Limb (tissue), 2 donors: ENCODE measurements at regions not wholly inside any gene's neighbourhood (a gene's known extent, or its start where the extent isn't known, plus 50 kb on each side); places are given as distances from the start of the nearest gene placed in this dataset.
A peak's percentile ranks its signal among the peaks of the same experiment; 100 is the strongest.

ENCODE experiments used
- DNase-seq, 2 donors: peaks; one replicate each; pipeline ENCODE4 v3.0.0-alpha.2; 2016; ENCODE audit errors: extremely low spot score in 2 of 2

- no peak for DNase-seq
Observed at GRCh38 chr1:58312461-58312860, 234.1 kb downstream of the OMA1 start.

GRCh38 chr1:58310881-58311280 lies 235.6 kb downstream of the OMA1 start:
- DNase-seq = no peak

GRCh38 chr1:58310469-58310868 lies 236.1 kb downstream of the OMA1 start:
- no peak for DNase-seq

GRCh38 chr1:58308206-58308605 lies 238.3 kb downstream of the OMA1 start:
- DNase-seq = no peak

- DNase-seq = no peak
Observed at GRCh38 chr1:58307431-58307830, 239.1 kb downstream of the OMA1 start.

- no peak for DNase-seq
Observed at GRCh38 chr1:58305622-58306021, 240.9 kb downstream of the OMA1 start.

GRCh38 chr1:58304346-58304975 lies 242.1 kb downstream of the OMA1 start:
- DNase-seq = no peak

- no peak for DNase-seq
Observed at GRCh38 chr1:58303841-58304240, 242.7 kb downstream of the OMA1 start.

GRCh38 chr1:58293388-58293787 lies 253.1 kb downstream of the OMA1 start:
- DNase-seq = no peak

- DNase-seq = peak; percentile 40 to 73
Observed at GRCh38 chr1:58290685-58291372, 255.7 kb downstream of the OMA1 start.

- DNase-seq = no peak
Observed at GRCh38 chr1:58288624-58289142, 257.8 kb downstream of the OMA1 start.

- DNase-seq = no peak
Observed at GRCh38 chr1:58287894-58288623, 258.5 kb downstream of the OMA1 start.

- no peak for DNase-seq
Observed at GRCh38 chr1:58284225-58284510, 262.4 kb downstream of the OMA1 start.

GRCh38 chr1:58283388-58284224 lies 262.9 kb downstream of the OMA1 start:
- DNase-seq = no peak

GRCh38 chr1:58282623-58283387 lies 263.7 kb downstream of the OMA1 start:
- DNase-seq = no peak

GRCh38 chr1:58266242-58266641 lies 280.3 kb downstream of the OMA1 start:
- no peak for DNase-seq

- no peak for DNase-seq
Observed at GRCh38 chr1:58264462-58264861, 282.1 kb downstream of the OMA1 start.

- no peak for DNase-seq
Observed at GRCh38 chr1:58262702-58263101, 283.8 kb downstream of the OMA1 start.

GRCh38 chr1:58258082-58258481 lies 288.4 kb downstream of the OMA1 start:
- no peak for DNase-seq

GRCh38 chr1:58257003-58257402 lies 289.5 kb downstream of the OMA1 start:
- DNase-seq = no peak

GRCh38 chr1:58256546-58256945 lies 290.0 kb downstream of the OMA1 start:
- DNase-seq = no peak
